ENCODE measurements at regions not wholly inside any gene's neighbourhood (a gene's known extent, or its start where the extent isn't known, plus 50 kb on each side); places are given as distances from the start of the nearest gene placed in this dataset.
A peak's percentile ranks its signal among the peaks of the same experiment; 100 is the strongest.

DNA sequence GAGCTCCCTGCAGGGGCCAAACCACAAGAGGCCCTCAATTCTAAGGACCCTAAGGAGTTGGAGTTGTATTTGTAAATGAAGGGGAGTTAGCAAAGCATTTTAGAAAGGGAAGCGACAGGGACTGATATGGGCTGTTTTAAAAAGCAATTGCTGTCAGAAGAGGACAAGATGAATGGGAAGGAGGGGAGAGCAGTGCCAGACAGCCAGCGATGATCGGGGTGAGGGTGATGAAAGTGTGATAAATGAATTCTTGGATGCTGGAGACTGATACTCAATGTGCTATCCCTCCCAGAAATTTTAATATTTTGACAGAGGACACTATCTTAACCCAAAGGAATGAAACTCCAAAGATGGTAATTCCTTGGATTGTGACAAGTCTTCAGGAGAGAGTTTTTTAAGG is 289.2 kb downstream of the CLIC5 start (continued):
- TF ChIP-seq, protein P1, sequence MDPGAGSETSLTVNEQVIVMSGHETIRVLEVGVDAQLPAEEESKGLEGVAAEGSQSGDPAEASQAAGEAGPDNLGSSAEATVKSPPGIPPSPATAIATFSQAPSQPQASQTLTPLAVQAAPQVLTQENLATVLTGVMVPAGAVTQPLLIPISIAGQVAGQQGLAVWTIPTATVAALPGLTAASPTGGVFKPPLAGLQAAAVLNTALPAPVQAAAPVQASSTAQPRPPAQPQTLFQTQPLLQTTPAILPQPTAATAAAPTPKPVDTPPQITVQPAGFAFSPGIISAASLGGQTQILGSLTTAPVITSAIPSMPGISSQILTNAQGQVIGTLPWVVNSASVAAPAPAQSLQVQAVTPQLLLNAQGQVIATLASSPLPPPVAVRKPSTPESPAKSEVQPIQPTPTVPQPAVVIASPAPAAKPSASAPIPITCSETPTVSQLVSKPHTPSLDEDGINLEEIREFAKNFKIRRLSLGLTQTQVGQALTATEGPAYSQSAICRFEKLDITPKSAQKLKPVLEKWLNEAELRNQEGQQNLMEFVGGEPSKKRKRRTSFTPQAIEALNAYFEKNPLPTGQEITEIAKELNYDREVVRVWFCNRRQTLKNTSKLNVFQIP (CRISPR knock-in tag; IDR thresholded peaks at IDR 0.05; ENCODE audit: borderline replicate concordance, low read depth), result no peak

DNA sequence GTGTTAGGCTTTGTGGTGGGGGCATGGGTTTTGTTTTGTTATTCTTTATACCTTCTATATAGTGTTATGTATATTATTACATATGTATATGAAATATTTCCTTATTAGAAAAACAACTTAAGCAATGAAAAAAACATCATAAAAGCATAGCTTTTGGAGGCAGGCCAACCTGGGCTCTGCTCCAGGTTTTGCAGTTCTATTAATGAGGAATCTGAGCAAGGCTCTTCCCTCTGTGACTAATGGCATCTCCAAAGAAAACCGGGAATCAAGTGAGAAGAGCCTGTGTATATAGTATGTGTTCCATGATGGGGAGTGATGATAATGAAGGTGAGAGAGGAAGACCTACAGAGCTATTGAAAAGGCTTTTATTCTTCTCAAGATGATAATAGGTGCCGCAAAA is 291.1 kb downstream of the CLIC5 start:
- ATAC-seq, result peak; percentile 80
- TF ChIP-seq, protein P1 (CRISPR knock-in tag; IDR thresholded peaks at IDR 0.05; ENCODE audit: borderline replicate concordance, low read depth), result no peak
- TF ChIP-seq, protein P2, sequence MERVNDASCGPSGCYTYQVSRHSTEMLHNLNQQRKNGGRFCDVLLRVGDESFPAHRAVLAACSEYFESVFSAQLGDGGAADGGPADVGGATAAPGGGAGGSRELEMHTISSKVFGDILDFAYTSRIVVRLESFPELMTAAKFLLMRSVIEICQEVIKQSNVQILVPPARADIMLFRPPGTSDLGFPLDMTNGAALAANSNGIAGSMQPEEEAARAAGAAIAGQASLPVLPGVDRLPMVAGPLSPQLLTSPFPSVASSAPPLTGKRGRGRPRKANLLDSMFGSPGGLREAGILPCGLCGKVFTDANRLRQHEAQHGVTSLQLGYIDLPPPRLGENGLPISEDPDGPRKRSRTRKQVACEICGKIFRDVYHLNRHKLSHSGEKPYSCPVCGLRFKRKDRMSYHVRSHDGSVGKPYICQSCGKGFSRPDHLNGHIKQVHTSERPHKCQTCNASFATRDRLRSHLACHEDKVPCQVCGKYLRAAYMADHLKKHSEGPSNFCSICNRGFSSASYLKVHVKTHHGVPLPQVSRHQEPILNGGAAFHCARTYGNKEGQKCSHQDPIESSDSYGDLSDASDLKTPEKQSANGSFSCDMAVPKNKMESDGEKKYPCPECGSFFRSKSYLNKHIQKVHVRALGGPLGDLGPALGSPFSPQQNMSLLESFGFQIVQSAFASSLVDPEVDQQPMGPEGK (CRISPR knock-in tag; IDR thresholded peaks at IDR 0.05; ENCODE audit: borderline replicate concordance), result no peak
- TF ChIP-seq ZNF565 (CRISPR knock-in tag; conservative IDR thresholded peaks at IDR 0.05; ENCODE audit: low read depth) (no peak), ZNF8 (CRISPR knock-in tag; IDR thresholded peaks at IDR 0.05) (no peak), SNAI2 (CRISPR knock-in tag; IDR thresholded peaks at IDR 0.05) (no peak), ESRRG (CRISPR knock-in tag; IDR thresholded peaks at IDR 0.05) (no peak), ZNF70 (CRISPR knock-in tag; IDR thresholded peaks at IDR 0.05) (no peak), ZFP30 (CRISPR knock-in tag; IDR thresholded peaks at IDR 0.05) (no peak)
- TF ChIP-seq, protein P3, sequence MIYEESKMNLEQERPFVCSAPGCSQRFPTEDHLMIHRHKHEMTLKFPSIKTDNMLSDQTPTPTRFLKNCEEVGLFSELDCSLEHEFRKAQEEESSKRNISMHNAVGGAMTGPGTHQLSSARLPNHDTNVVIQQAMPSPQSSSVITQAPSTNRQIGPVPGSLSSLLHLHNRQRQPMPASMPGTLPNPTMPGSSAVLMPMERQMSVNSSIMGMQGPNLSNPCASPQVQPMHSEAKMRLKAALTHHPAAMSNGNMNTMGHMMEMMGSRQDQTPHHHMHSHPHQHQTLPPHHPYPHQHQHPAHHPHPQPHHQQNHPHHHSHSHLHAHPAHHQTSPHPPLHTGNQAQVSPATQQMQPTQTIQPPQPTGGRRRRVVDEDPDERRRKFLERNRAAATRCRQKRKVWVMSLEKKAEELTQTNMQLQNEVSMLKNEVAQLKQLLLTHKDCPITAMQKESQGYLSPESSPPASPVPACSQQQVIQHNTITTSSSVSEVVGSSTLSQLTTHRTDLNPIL (CRISPR knock-in tag; IDR thresholded peaks at IDR 0.05; ENCODE audit: low read depth), result no peak

DNA sequence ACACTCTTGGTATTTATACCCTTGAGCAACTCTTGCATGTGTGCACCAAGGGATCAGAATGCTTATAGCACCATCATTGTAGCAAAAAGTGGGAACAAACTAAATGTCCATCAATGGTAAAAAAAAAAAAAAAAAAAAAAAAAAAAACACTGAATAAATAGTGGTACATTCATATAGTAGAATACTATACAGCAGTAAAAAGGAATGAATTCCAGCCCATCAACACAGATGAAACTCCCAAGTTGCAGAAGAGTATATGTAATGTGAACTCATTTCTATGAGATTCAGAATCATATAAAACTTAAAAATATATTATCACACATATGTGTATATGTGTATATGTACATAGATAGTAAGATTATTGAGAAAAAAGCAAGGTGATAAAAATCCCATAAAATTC is 291.6 kb downstream of the CLIC5 start:
- TF ChIP-seq OSR1 (CRISPR knock-in tag; IDR thresholded peaks at IDR 0.05), result no peak
- no peak for TF ChIP-seq ZFP3 (CRISPR knock-in tag; IDR thresholded peaks at IDR 0.05)
- no peak for TF ChIP-seq ISL1 (CRISPR knock-in tag; IDR thresholded peaks at IDR 0.05)
- TF ChIP-seq CSDC2 (CRISPR knock-in tag; IDR thresholded peaks at IDR 0.05), result no peak
- TF ChIP-seq TCF4 (CRISPR knock-in tag; IDR thresholded peaks at IDR 0.05; ENCODE audit: borderline replicate concordance), result no peak
- TF ChIP-seq, protein P2 (CRISPR knock-in tag; IDR thresholded peaks at IDR 0.05; ENCODE audit: borderline replicate concordance), result no peak
- TF ChIP-seq SNAI2 (CRISPR knock-in tag; IDR thresholded peaks at IDR 0.05), result no peak
- no peak for TF ChIP-seq ZNF565 (CRISPR knock-in tag; conservative IDR thresholded peaks at IDR 0.05; ENCODE audit: low read depth)
- TF ChIP-seq GLIS3 (CRISPR knock-in tag; IDR thresholded peaks at IDR 0.05), result no peak
- TF ChIP-seq ZNF8 (CRISPR knock-in tag; IDR thresholded peaks at IDR 0.05), result no peak
- TF ChIP-seq, protein P1 (CRISPR knock-in tag; IDR thresholded peaks at IDR 0.05; ENCODE audit: borderline replicate concordance, low read depth), result no peak
- TF ChIP-seq, protein P4, sequence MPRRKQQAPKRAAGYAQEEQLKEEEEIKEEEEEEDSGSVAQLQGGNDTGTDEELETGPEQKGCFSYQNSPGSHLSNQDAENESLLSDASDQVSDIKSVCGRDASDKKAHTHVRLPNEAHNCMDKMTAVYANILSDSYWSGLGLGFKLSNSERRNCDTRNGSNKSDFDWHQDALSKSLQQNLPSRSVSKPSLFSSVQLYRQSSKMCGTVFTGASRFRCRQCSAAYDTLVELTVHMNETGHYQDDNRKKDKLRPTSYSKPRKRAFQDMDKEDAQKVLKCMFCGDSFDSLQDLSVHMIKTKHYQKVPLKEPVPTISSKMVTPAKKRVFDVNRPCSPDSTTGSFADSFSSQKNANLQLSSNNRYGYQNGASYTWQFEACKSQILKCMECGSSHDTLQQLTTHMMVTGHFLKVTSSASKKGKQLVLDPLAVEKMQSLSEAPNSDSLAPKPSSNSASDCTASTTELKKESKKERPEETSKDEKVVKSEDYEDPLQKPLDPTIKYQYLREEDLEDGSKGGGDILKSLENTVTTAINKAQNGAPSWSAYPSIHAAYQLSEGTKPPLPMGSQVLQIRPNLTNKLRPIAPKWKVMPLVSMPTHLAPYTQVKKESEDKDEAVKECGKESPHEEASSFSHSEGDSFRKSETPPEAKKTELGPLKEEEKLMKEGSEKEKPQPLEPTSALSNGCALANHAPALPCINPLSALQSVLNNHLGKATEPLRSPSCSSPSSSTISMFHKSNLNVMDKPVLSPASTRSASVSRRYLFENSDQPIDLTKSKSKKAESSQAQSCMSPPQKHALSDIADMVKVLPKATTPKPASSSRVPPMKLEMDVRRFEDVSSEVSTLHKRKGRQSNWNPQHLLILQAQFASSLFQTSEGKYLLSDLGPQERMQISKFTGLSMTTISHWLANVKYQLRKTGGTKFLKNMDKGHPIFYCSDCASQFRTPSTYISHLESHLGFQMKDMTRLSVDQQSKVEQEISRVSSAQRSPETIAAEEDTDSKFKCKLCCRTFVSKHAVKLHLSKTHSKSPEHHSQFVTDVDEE (CRISPR knock-in tag; IDR thresholded peaks at IDR 0.05), result no peak
- TF ChIP-seq, protein P3 (CRISPR knock-in tag; IDR thresholded peaks at IDR 0.05; ENCODE audit: low read depth), result no peak
- no peak for ATAC-seq

Measured in SK-N-SH treated with all-trans-retinoic acid at 6 μM for 48 hours (cell line).